ENCODE measurements at regions not wholly inside any gene's neighbourhood (a gene's known extent, or its start where the extent isn't known, plus 50 kb on each side); places are given as distances from the start of the nearest gene placed in this dataset.

- dilution Hi-C loops (cut with MboI; ENCODE audit: extremely low pct_ligation_motif_present, low sequenced_read_pairs), result no loop called here
- no peak overlapping the region for H2AFZ ChIP-seq (ENCODE audit: control insufficient read depth, low read length)
- H3K79me2 ChIP-seq (ENCODE audit: control insufficient read depth, insufficient read depth, low read length), result no peaks in the 10 kb centered on the region
- H3K36me3 ChIP-seq (ENCODE audit: control insufficient read depth in 2 of 2, extremely low read depth in 1 of 2, insufficient read depth in 2 of 2, low read length in 2 of 2), result no peaks in the 10 kb centered on the region
- no peaks in the 10 kb centered on the region for H3K9me3 ChIP-seq (ENCODE audit: control insufficient read depth, low read depth, low read length)
- H3K4me2 ChIP-seq (ENCODE audit: control insufficient read depth, extremely low read depth, insufficient read depth, low read depth, low read length), result no peak overlapping the region
- H4K20me1 ChIP-seq (ENCODE audit: control insufficient read depth, extremely low read depth, insufficient read depth, low read length), result no peaks in the 10 kb centered on the region
- H3K27me3 ChIP-seq (ENCODE audit: control insufficient read depth, extremely low read depth, insufficient read depth, low read length), result no peaks in the 10 kb centered on the region
- H3K4me1 ChIP-seq (ENCODE audit: control insufficient read depth, extremely low read depth, insufficient read depth, low read length), result peaks cover 4% of the 10 kb centered on the region
- no peak overlapping the region for H3K9ac ChIP-seq (ENCODE audit: control insufficient read depth, extremely low read depth, insufficient read depth, low read length)
- TF ChIP-seq EZH2 (IDR thresholded peaks at IDR 0.05; ENCODE audit: low read length), result no peak
- no peak for TF ChIP-seq CTCF (optimal IDR thresholded peaks at IDR 0.05 in 1 of 3, IDR thresholded peaks at IDR 0.05 in 1 of 3, conservative IDR thresholded peaks at IDR 0.05 in 1 of 3; ENCODE audit: extremely low read depth in 1 of 3, insufficient read depth in 2 of 3, low read length in 3 of 3)
- no peaks in the 10 kb centered on the region for H3K9me1 ChIP-seq (ENCODE audit: control insufficient read depth, extremely low read depth, insufficient read depth, low read length)
- peak; percentile 9 for FAIRE-seq
- H3K27ac ChIP-seq (ENCODE audit: control insufficient read depth, insufficient read depth, low read length), result no peak overlapping the region
- no peak overlapping the region for H3K4me3 ChIP-seq (ENCODE audit: control insufficient read depth in 2 of 3, extremely low read depth in 1 of 3, insufficient read depth in 2 of 3, low read depth in 1 of 3, low read length in 3 of 3)
- DNase-seq (ENCODE audit: low read depth, low spot score), result no peak
These were observed 95.5 kb downstream of the GATA3 start for GRCh38 chr10:8149991-8150390.

DNA sequence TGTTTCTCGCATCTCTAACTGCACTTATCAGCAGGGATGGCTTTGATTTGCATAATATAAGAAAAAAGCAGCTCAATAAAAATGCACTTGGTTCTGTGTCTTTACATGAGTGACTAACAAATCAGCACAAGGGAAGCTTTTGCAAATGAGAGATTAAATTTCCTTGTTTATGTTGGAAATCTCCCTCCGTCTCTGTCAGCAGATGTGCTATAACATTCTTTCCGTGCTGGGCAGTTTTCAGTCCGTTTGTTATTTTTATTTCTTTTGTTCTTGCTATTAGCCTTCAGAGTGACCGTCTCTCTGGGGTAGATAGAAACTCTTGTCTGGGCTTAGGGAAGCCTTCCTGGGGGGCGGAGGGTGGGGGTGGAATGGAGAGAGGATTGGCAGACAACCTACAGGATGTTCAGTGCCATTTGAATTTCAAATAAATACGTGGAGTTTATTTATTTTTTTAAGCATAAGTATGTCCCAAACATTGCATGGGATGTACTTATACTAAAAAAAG is 96.0 kb downstream of the GATA3 start:
- H3K79me2 ChIP-seq (ENCODE audit: control insufficient read depth, insufficient read depth, low read length), result no peaks in the 10 kb centered on the region
- H3K9me1 ChIP-seq (ENCODE audit: control insufficient read depth, extremely low read depth, insufficient read depth, low read length), result no peaks in the 10 kb centered on the region
- no peak overlapping the region for H3K9ac ChIP-seq (ENCODE audit: control insufficient read depth, extremely low read depth, insufficient read depth, low read length)
- no peak overlapping the region for H3K4me3 ChIP-seq (ENCODE audit: control insufficient read depth in 2 of 3, extremely low read depth in 1 of 3, insufficient read depth in 2 of 3, low read depth in 1 of 3, low read length in 3 of 3)
- no peak overlapping the region for H3K4me2 ChIP-seq (ENCODE audit: control insufficient read depth, extremely low read depth, insufficient read depth, low read depth, low read length)
- no peak for FAIRE-seq
- TF ChIP-seq EZH2 (IDR thresholded peaks at IDR 0.05; ENCODE audit: low read length), result no peak
- H4K20me1 ChIP-seq (ENCODE audit: control insufficient read depth, extremely low read depth, insufficient read depth, low read length), result no peaks in the 10 kb centered on the region
- peaks cover 4% of the 10 kb centered on the region for H3K4me1 ChIP-seq (ENCODE audit: control insufficient read depth, extremely low read depth, insufficient read depth, low read length)
- dilution Hi-C loops (cut with MboI; ENCODE audit: extremely low pct_ligation_motif_present, low sequenced_read_pairs), result no loop called here
- no peaks in the 10 kb centered on the region for H3K9me3 ChIP-seq (ENCODE audit: control insufficient read depth, low read depth, low read length)
- no peak overlapping the region for H3K27ac ChIP-seq (ENCODE audit: control insufficient read depth, insufficient read depth, low read length)
- H3K27me3 ChIP-seq (ENCODE audit: control insufficient read depth, extremely low read depth, insufficient read depth, low read length), result no peaks in the 10 kb centered on the region
- H3K36me3 ChIP-seq (ENCODE audit: control insufficient read depth in 2 of 2, extremely low read depth in 1 of 2, insufficient read depth in 2 of 2, low read length in 2 of 2), result no peaks in the 10 kb centered on the region
- no peak for DNase-seq (ENCODE audit: low read depth, low spot score)
- no peak overlapping the region for H2AFZ ChIP-seq (ENCODE audit: control insufficient read depth, low read length)

- TF ChIP-seq CTCF (optimal IDR thresholded peaks at IDR 0.05 in 1 of 3, IDR thresholded peaks at IDR 0.05 in 1 of 3, conservative IDR thresholded peaks at IDR 0.05 in 1 of 3; ENCODE audit: extremely low read depth in 1 of 3, insufficient read depth in 2 of 3, low read length in 3 of 3) (no peak), EZH2 (IDR thresholded peaks at IDR 0.05; ENCODE audit: low read length) (no peak)
- H4K20me1 ChIP-seq (ENCODE audit: control insufficient read depth, extremely low read depth, insufficient read depth, low read length), result no peaks in the 10 kb centered on the region
- dilution Hi-C loops (cut with MboI; ENCODE audit: extremely low pct_ligation_motif_present, low sequenced_read_pairs), result no loop called here
- H3K36me3 ChIP-seq (ENCODE audit: control insufficient read depth in 2 of 2, extremely low read depth in 1 of 2, insufficient read depth in 2 of 2, low read length in 2 of 2), result no peaks in the 10 kb centered on the region
- no peak overlapping the region for H2AFZ ChIP-seq (ENCODE audit: control insufficient read depth, low read length)
- H3K27me3 ChIP-seq (ENCODE audit: control insufficient read depth, extremely low read depth, insufficient read depth, low read length), result no peaks in the 10 kb centered on the region
- no peaks in the 10 kb centered on the region for H3K9me1 ChIP-seq (ENCODE audit: control insufficient read depth, extremely low read depth, insufficient read depth, low read length)
- no peak overlapping the region for H3K4me2 ChIP-seq (ENCODE audit: control insufficient read depth, extremely low read depth, insufficient read depth, low read depth, low read length)
- H3K4me1 ChIP-seq (ENCODE audit: control insufficient read depth, extremely low read depth, insufficient read depth, low read length), result peaks cover 4% of the 10 kb centered on the region
- FAIRE-seq (no peak), DNase-seq (ENCODE audit: low read depth, low spot score) (no peak)
- no peak overlapping the region for H3K4me3 ChIP-seq (ENCODE audit: control insufficient read depth in 2 of 3, extremely low read depth in 1 of 3, insufficient read depth in 2 of 3, low read depth in 1 of 3, low read length in 3 of 3)
- H3K9me3 ChIP-seq (ENCODE audit: control insufficient read depth, low read depth, low read length), result no peaks in the 10 kb centered on the region
- H3K27ac ChIP-seq (ENCODE audit: control insufficient read depth, insufficient read depth, low read length), result no peak overlapping the region
- H3K9ac ChIP-seq (ENCODE audit: control insufficient read depth, extremely low read depth, insufficient read depth, low read length), result no peak overlapping the region
- no peaks in the 10 kb centered on the region for H3K79me2 ChIP-seq (ENCODE audit: control insufficient read depth, insufficient read depth, low read length)
These were observed 96.6 kb downstream of the GATA3 start for GRCh38 chr10:8151086-8151485.
